Calu3 (cell line): ENCODE measurements at regions not wholly inside any gene's neighbourhood (a gene's known extent, or its start where the extent isn't known, plus 50 kb on each side); places are given as distances from the start of the nearest gene placed in this dataset.

Experiments
- BruUV-seq: library from RNA; stranded (reverse); fragments of 400-500 nt; replicated peaks from 2 replicates; lab custom pipeline; 2021; lab: Mats Ljungman, UMichigan
- CTCF ChIA-PET: fragments of 300-600 bp; sonication (Branson Sonifier 250); formaldehyde crosslinking; loops from one replicate; lab custom pipeline; 2022; ENCODE audit warnings: antibody characterized with exemption; lab: Charles Lee
- DNase-seq: peaks from one replicate; pipeline ENCODE4 v3.0.0; 2022
- H3K27ac Mint-ChIP-seq: one replicate; pipeline ENCODE4 v1.8.0; 2022; ENCODE audit warnings: mixed read lengths; ENCODE audit not compliant: unreplicated experiment
- H3K27me3 Mint-ChIP-seq: one replicate; pipeline ENCODE4 v1.8.0; 2022; ENCODE audit warnings: mixed read lengths; ENCODE audit not compliant: unreplicated experiment
- H3K36me3 Mint-ChIP-seq: one replicate; pipeline ENCODE4 v1.8.0; 2022; ENCODE audit warnings: mild to moderate bottlenecking, moderate library complexity, mixed read lengths; ENCODE audit not compliant: insufficient read depth, unreplicated experiment
- H3K4me1 Mint-ChIP-seq: one replicate; pipeline ENCODE4 v1.8.0; 2022; ENCODE audit warnings: mild to moderate bottlenecking, low read depth, mixed read lengths; ENCODE audit not compliant: unreplicated experiment
- H3K4me3 Mint-ChIP-seq: one replicate; pipeline ENCODE4 v1.8.0; 2022; ENCODE audit warnings: mild to moderate bottlenecking, low read depth, moderate library complexity, mixed read lengths; ENCODE audit not compliant: unreplicated experiment
- H3K9me3 Mint-ChIP-seq: one replicate; pipeline ENCODE4 v1.8.0; 2022; ENCODE audit warnings: low read depth, mixed read lengths; ENCODE audit not compliant: unreplicated experiment
- intact Hi-C: fragments of 100-400 bp; cut with micrococcal nuclease; formaldehyde crosslinking; loops from one replicate; pipeline ENCODE4 v1.10.0; 2022; ENCODE audit not compliant: unreplicated experiment
- TF ChIP-seq, protein P1 (sequence below): fragments of 200-600 bp; IDR thresholded peaks from one replicate; pipeline ENCODE4 v1.8.0; 2022; ENCODE audit warnings: antibody characterized with exemption; ENCODE audit not compliant: unreplicated experiment

DNA sequence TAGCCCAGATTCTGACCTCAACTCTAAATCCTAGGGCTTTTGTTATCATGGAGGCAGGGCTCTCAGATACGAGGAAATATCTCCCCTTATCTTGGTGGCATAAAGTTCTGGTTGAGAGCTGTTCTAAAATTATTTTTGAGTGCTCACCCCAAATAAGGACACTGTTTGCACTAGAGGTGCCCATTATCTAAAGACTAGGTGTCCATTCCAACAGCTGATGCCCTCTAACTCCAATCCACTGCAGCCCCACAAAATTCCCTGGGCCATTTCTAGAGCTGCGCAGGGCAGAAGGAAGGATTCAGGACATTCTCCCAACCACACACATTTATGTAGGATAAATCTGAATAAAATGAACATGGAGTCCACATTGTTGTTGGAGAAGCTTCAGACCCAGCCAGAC lies 301.9 kb downstream of the FGFR2 start:
- Mint-ChIP-seq H3K27me3 (no peaks in the 10 kb centered on the region), H3K4me3 (no peak overlapping the region), H3K36me3 (no peaks in the 10 kb centered on the region), H3K9me3 (no peaks in the 10 kb centered on the region), H3K4me1 (no peaks in the 10 kb centered on the region), H3K27ac (no peak overlapping the region)
- DNase-seq, result no peak
- BruUV-seq, result no TSS peak
- CTCF ChIA-PET, result no interaction called here
- intact Hi-C loops, result no loop called here
- TF ChIP-seq, protein P1, sequence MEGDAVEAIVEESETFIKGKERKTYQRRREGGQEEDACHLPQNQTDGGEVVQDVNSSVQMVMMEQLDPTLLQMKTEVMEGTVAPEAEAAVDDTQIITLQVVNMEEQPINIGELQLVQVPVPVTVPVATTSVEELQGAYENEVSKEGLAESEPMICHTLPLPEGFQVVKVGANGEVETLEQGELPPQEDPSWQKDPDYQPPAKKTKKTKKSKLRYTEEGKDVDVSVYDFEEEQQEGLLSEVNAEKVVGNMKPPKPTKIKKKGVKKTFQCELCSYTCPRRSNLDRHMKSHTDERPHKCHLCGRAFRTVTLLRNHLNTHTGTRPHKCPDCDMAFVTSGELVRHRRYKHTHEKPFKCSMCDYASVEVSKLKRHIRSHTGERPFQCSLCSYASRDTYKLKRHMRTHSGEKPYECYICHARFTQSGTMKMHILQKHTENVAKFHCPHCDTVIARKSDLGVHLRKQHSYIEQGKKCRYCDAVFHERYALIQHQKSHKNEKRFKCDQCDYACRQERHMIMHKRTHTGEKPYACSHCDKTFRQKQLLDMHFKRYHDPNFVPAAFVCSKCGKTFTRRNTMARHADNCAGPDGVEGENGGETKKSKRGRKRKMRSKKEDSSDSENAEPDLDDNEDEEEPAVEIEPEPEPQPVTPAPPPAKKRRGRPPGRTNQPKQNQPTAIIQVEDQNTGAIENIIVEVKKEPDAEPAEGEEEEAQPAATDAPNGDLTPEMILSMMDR, result no peak

DNA sequence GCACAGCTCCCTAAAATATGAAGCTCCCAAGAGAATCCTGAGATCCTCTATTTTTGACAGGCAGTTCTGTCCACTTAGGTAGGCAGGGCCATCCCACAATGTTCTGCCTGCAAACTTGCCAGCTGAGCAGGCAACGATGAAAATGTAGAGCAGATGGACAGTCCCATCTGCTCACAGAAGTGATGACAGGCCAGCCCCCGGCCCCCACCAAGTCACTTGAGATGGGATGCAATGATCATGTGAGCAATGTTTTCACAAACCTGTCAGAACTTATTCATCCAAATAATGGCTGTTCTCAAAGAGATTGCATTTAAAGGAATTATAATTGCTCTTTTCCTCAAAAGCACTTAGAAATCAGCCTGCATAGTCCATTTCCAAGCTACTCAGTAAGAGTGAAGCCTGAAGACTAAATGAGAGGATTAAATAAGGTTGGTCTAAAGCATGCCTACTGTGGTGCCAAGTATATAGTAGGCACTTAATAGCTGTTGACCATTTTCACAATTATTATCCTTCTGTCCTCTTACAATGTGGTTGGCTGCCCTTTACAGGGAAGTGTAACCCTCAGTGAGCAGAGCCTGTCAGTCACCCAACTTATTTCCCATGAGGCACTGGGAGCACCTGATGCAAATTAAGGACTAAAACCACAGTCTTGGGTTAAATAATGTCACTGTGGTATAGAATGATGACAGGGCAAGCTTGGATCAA lies 301.2 kb downstream of the FGFR2 start:
- BruUV-seq, result no TSS peak
- Mint-ChIP-seq H3K4me1 (no peaks in the 10 kb centered on the region), H3K9me3 (no peaks in the 10 kb centered on the region), H3K36me3 (no peaks in the 10 kb centered on the region), H3K27ac (no peak overlapping the region), H3K4me3 (no peak overlapping the region), H3K27me3 (no peaks in the 10 kb centered on the region)
- CTCF ChIA-PET, result no interaction called here
- no peak for DNase-seq
- intact Hi-C loops, result no loop called here
- TF ChIP-seq, protein P1, result no peak

DNA sequence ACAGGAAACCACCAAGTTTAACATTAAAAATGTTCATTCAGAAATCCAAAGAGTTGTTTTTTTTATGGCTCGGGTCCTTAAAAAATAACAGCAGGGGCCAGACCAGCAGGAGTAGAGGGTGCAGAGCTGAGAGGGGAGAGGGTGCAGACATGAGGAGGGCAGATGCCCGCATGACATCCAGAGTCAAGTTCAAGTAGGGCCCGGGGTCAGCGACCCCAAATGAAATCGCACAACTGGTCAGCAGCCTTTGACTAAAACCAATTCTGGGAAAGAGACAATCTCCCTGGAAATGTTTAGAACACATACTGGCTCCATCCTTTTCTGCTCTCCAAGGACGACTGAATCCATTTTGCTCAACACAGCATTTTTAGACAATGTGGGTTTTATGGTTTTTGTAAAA lies 297.5 kb downstream of the FGFR2 start:
- CTCF ChIA-PET, result no interaction called here
- no peak overlapping the region for H3K27ac Mint-ChIP-seq
- intact Hi-C loops, result no loop called here
- H3K4me3 Mint-ChIP-seq, result no peak overlapping the region
- no TSS peak for BruUV-seq
- no peaks in the 10 kb centered on the region for H3K9me3 Mint-ChIP-seq
- peaks cover 8% of the 10 kb centered on the region for H3K4me1 Mint-ChIP-seq
- H3K36me3 Mint-ChIP-seq, result no peaks in the 10 kb centered on the region
- no peak for DNase-seq
- TF ChIP-seq, protein P1, result no peak
- no peaks in the 10 kb centered on the region for H3K27me3 Mint-ChIP-seq

DNA sequence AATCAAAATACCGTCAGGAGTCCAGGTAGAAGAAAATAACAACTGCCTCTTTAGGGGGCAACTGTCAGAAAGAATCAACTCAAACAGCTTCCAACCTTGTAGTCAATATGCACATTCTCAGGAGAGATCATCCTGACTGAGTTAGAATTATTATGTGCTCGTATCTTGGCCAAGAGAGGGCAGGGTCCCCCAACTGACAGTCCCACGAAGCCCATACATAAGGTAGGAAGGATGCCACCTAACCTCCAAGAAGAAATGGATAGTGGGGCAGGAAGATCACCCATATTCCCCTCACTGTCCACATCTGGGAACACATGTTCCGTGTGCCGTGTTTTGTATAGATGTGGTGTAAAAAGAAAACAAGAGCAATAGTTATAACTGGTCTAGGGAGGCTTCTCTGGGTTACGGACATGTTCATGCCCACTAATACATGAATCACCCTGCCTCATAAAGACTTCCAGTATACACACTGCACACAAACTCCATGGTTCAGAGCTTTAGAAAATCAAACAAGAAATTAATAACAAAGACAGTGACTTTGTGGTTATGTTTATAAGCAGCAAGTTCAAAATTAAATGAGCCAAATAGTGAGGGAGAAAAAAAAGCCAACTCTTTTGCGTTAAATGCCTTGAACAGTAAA lies 295.6 kb downstream of the FGFR2 start:
- no peak overlapping the region for H3K4me3 Mint-ChIP-seq
- no peak for DNase-seq
- H3K9me3 Mint-ChIP-seq, result peaks cover 3% of the 10 kb centered on the region
- H3K36me3 Mint-ChIP-seq, result no peaks in the 10 kb centered on the region
- CTCF ChIA-PET, result interaction anchor here (0.6 kb wide), 1 partner anchor 263 kb away, joined by 4 read pairs; no protein-coding TSS in a partner anchor
- BruUV-seq, result no TSS peak
- H3K27me3 Mint-ChIP-seq, result no peaks in the 10 kb centered on the region
- peaks cover 8% of the 10 kb centered on the region for H3K4me1 Mint-ChIP-seq
- TF ChIP-seq, protein P1, result no peak
- peak overlapping the region; percentile 27 for H3K27ac Mint-ChIP-seq
- intact Hi-C loops, result loop anchor here (2.0 kb wide), 1 partner anchor 22 kb away; no protein-coding TSS in a partner anchor
